ENCODE measurements at regions not wholly inside any gene's neighbourhood (a gene's known extent, or its start where the extent isn't known, plus 50 kb on each side); places are given as distances from the start of the nearest gene placed in this dataset.

- Histone ChIP-seq H3K4me1 (peaks cover 4 to 20% (median 8%) of the 10 kb centered on the region in 3 donors), H3K36me3 (no peaks in the 10 kb centered on the region), H3K9me3 (no peaks in the 10 kb centered on the region), H3K27me3 (no peaks in the 10 kb centered on the region), H3K27ac (peak overlapping the region in 2 of 4 donors; percentile 18 to 39), H3K4me3 (no peak overlapping the region)
- TF ChIP-seq, protein P1, sequence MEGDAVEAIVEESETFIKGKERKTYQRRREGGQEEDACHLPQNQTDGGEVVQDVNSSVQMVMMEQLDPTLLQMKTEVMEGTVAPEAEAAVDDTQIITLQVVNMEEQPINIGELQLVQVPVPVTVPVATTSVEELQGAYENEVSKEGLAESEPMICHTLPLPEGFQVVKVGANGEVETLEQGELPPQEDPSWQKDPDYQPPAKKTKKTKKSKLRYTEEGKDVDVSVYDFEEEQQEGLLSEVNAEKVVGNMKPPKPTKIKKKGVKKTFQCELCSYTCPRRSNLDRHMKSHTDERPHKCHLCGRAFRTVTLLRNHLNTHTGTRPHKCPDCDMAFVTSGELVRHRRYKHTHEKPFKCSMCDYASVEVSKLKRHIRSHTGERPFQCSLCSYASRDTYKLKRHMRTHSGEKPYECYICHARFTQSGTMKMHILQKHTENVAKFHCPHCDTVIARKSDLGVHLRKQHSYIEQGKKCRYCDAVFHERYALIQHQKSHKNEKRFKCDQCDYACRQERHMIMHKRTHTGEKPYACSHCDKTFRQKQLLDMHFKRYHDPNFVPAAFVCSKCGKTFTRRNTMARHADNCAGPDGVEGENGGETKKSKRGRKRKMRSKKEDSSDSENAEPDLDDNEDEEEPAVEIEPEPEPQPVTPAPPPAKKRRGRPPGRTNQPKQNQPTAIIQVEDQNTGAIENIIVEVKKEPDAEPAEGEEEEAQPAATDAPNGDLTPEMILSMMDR (IDR thresholded peaks at IDR 0.05), result no peak
- TF ChIP-seq POLR2A (IDR thresholded peaks at IDR 0.05), result no peak
- intact Hi-C loops (cut with DNase I), result no loop called here
- WGBS, 2 donors, result 74 to 84% methylated on average over 6 of the region's 8 CpGs
- DNase-seq, result no peak
Observed at GRCh38 chr3:177642042-177642803, 444.9 kb upstream of the TBL1XR1 start.

DNA sequence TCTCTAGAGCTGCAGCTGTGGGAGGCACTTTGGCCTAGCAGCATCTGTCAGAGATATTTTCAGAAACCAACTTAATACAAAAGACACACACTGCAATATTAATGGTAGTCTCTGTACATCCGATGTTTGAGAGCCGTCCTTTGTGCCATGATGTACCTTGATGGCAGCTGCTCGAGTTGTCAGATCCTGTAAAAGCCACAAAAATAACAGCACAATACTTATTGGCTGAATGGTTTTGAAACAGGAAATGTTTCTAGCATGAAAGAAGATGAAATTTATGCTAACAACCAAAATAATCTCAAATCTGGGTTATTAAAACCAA is 445.5 kb upstream of the TBL1XR1 start:
- H3K4me1 ChIP-seq, result peaks cover 4 to 26% (median 10%) of the 10 kb centered on the region in 3 donors
- WGBS, 2 donors, result 83 to 88% methylated on average over 3 of the region's 3 CpGs
- TF ChIP-seq POLR2A (IDR thresholded peaks at IDR 0.05), result no peak
- TF ChIP-seq, protein P1 (IDR thresholded peaks at IDR 0.05), result no peak
- no peaks in the 10 kb centered on the region for H3K27me3 ChIP-seq
- H3K27ac ChIP-seq, result peak overlapping the region in 2 of 4 donors; percentile 18 to 39
- no peaks in the 10 kb centered on the region for H3K36me3 ChIP-seq
- no peaks in the 10 kb centered on the region for H3K9me3 ChIP-seq
- H3K4me3 ChIP-seq, result no peak overlapping the region
- no peak for DNase-seq
- intact Hi-C loops (cut with DNase I), result no loop called here

GRCh38 chr3:177646749-177647148 is 449.5 kb upstream of the TBL1XR1 start:
- peak overlapping the region in 1 of 4 donors; percentile 34 for H3K27ac ChIP-seq

GRCh38 chr3:177647341-177647740 is 450.1 kb upstream of the TBL1XR1 start:
- no peaks in the 10 kb centered on the region for H3K9me3 ChIP-seq
- intact Hi-C loops (cut with DNase I), result no loop called here
- WGBS, 2 donors, result 53 to 83% methylated on average over 3 of the region's 3 CpGs

More at GRCh38 chr3:177646749-177647148, 449.5 kb upstream of the TBL1XR1 start:
- Histone ChIP-seq H3K27me3 (no peaks in the 10 kb centered on the region), H3K4me3 (no peak overlapping the region), H3K36me3 (no peaks in the 10 kb centered on the region), H3K9me3 (no peaks in the 10 kb centered on the region), H3K4me1 (peaks cover 4 to 22% (median 7%) of the 10 kb centered on the region in 3 donors)
- TF ChIP-seq, protein P1 (IDR thresholded peaks at IDR 0.05), result no peak
- no peak for TF ChIP-seq POLR2A (IDR thresholded peaks at IDR 0.05)
- no peak for DNase-seq
- WGBS, 2 donors, result 59 to 75% methylated on average over 3 of the region's 3 CpGs
- intact Hi-C loops (cut with DNase I), result no loop called here

GRCh38 chr3:177647876-177648275 is 450.6 kb upstream of the TBL1XR1 start:
- H3K4me1 ChIP-seq, result peaks cover 4 to 22% (median 7%) of the 10 kb centered on the region in 3 donors
- intact Hi-C loops (cut with DNase I), result no loop called here
- TF ChIP-seq, protein P1 (IDR thresholded peaks at IDR 0.05), result no peak
- no peak for TF ChIP-seq POLR2A (IDR thresholded peaks at IDR 0.05)
- peak overlapping the region in 1 of 4 donors; percentile 3 for H3K27ac ChIP-seq
- H3K27me3 ChIP-seq, result no peaks in the 10 kb centered on the region
- no peak overlapping the region for H3K4me3 ChIP-seq
- DNase-seq, result no peak
- H3K9me3 ChIP-seq, result no peaks in the 10 kb centered on the region
- H3K36me3 ChIP-seq, result no peaks in the 10 kb centered on the region
- 61 to 83% methylated on average over 3 to 4 of the region's 4 CpGs for WGBS, 2 donors

More at GRCh38 chr3:177647341-177647740, 450.1 kb upstream of the TBL1XR1 start:
- no peak for DNase-seq
- peaks cover 4 to 22% (median 7%) of the 10 kb centered on the region in 3 donors for H3K4me1 ChIP-seq
- H3K27ac ChIP-seq, result peak overlapping the region in 1 of 4 donors; percentile 3
- H3K27me3 ChIP-seq, result no peaks in the 10 kb centered on the region
- H3K4me3 ChIP-seq, result no peak overlapping the region
- H3K36me3 ChIP-seq, result no peaks in the 10 kb centered on the region
- TF ChIP-seq, protein P1 (IDR thresholded peaks at IDR 0.05), result no peak
- TF ChIP-seq POLR2A (IDR thresholded peaks at IDR 0.05), result no peak
